ENCODE measurements at regions not wholly inside any gene's neighbourhood (a gene's known extent, or its start where the extent isn't known, plus 50 kb on each side); places are given as distances from the start of the nearest gene placed in this dataset.

DNA sequence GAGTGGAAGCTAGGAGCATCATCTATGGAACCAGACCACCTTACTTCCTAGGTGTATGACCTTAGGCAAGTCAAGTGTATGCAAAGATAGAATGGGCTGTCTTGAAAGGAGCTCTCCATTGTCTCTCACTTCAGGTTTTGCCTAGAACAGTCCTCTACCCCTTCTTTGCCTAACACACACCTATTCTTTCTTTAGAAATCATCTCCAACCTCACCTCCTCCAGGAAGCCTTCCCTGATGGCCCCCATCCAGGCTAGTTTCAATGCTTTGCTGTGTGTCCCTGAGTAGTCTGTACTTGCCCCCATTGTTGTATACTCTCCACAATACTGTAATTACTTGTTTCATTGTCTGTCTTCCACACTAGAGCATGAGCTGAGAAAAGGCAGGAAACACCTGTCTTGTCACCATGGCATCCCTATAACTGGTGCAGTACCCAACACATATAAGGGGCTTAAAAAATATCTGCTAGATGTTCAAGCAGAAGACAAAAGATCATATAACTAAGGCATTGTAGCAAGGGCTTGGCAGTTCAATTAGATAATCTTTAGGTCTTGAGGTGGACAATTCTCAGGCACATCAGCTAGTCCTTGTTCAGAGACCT is 83.0 kb downstream of the RRAGC start:
- no TSS peak for BruUV-seq (replicated peaks)
- no peak overlapping the region for H3K9ac ChIP-seq (ENCODE audit: low read length)
- no peak overlapping the region for H3K27ac ChIP-seq (ENCODE audit: low read depth, low read length)
- H3K36me3 ChIP-seq (ENCODE audit: control insufficient read depth in 1 of 2, insufficient read depth in 2 of 2, low read length in 2 of 2), result no peaks in the 10 kb centered on the region
- no peak overlapping the region for H3K4me3 ChIP-seq (replicated peaks in 1 of 2; ENCODE audit: low read depth in 1 of 2, low read length in 2 of 2)
- no peak overlapping the region for H3K4me2 ChIP-seq (ENCODE audit: low read length)
- H3K9me3 ChIP-seq (ENCODE audit: control insufficient read depth in 1 of 2, insufficient read depth in 1 of 2, low read depth in 1 of 2, low read length in 2 of 2), result no peaks in the 10 kb centered on the region
- no peak overlapping the region for H2AFZ ChIP-seq (ENCODE audit: low read depth, low read length, poor library complexity, severe bottlenecking)
- ChIA-PET POLR2A (no interaction called here), RAD21 (ENCODE audit: low non-redundant PET in 1 of 2, low total read pairs in 2 of 2, uncharacterized antibody in 2 of 2, unreplicated experiment in 2 of 2) (no interaction called here), CTCF (no interaction called here)
- no peaks in the 10 kb centered on the region for H3K4me1 ChIP-seq (ENCODE audit: control insufficient read depth in 1 of 2, insufficient read depth in 2 of 2, low read length in 2 of 2)
- H4K20me1 ChIP-seq (ENCODE audit: insufficient read depth), result no peaks in the 10 kb centered on the region
- no peak for DNase-seq (ENCODE audit: low read depth, low spot score)
- H3K79me2 ChIP-seq (ENCODE audit: insufficient read depth, low read length), result no peaks in the 10 kb centered on the region
- TF ChIP-seq CEBPB (IDR thresholded peaks at IDR 0.05; ENCODE audit: low read depth), result no peak
- TF ChIP-seq EGR1 (IDR thresholded peaks at IDR 0.05; ENCODE audit: low read depth), result no peak
- no peak for TF ChIP-seq POLR2A (IDR thresholded peaks at IDR 0.05; ENCODE audit: borderline replicate concordance, extremely low read depth, insufficient read depth, insufficient read length)
- TF ChIP-seq SP1 (IDR thresholded peaks at IDR 0.05; ENCODE audit: low read depth), result no peak
- TF ChIP-seq ELF1 (IDR thresholded peaks at IDR 0.05; ENCODE audit: borderline replicate concordance, low read depth), result no peak
- TF ChIP-seq SIN3A (IDR thresholded peaks at IDR 0.05; ENCODE audit: low read depth), result no peak
- TF ChIP-seq FOSL1 (IDR thresholded peaks at IDR 0.05; ENCODE audit: low read depth), result no peak
- TF ChIP-seq, protein P1, sequence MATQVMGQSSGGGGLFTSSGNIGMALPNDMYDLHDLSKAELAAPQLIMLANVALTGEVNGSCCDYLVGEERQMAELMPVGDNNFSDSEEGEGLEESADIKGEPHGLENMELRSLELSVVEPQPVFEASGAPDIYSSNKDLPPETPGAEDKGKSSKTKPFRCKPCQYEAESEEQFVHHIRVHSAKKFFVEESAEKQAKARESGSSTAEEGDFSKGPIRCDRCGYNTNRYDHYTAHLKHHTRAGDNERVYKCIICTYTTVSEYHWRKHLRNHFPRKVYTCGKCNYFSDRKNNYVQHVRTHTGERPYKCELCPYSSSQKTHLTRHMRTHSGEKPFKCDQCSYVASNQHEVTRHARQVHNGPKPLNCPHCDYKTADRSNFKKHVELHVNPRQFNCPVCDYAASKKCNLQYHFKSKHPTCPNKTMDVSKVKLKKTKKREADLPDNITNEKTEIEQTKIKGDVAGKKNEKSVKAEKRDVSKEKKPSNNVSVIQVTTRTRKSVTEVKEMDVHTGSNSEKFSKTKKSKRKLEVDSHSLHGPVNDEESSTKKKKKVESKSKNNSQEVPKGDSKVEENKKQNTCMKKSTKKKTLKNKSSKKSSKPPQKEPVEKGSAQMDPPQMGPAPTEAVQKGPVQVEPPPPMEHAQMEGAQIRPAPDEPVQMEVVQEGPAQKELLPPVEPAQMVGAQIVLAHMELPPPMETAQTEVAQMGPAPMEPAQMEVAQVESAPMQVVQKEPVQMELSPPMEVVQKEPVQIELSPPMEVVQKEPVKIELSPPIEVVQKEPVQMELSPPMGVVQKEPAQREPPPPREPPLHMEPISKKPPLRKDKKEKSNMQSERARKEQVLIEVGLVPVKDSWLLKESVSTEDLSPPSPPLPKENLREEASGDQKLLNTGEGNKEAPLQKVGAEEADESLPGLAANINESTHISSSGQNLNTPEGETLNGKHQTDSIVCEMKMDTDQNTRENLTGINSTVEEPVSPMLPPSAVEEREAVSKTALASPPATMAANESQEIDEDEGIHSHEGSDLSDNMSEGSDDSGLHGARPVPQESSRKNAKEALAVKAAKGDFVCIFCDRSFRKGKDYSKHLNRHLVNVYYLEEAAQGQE (IDR thresholded peaks at IDR 0.05; ENCODE audit: low read depth), result no peak
- TF ChIP-seq, protein P2, sequence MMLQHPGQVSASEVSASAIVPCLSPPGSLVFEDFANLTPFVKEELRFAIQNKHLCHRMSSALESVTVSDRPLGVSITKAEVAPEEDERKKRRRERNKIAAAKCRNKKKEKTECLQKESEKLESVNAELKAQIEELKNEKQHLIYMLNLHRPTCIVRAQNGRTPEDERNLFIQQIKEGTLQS (IDR thresholded peaks at IDR 0.05), result no peak
- TF ChIP-seq SRF (IDR thresholded peaks at IDR 0.05; ENCODE audit: low read depth), result no peak
- no peak for TF ChIP-seq CBX3 (IDR thresholded peaks at IDR 0.05; ENCODE audit: low read depth)
- no peak for ATAC-seq
- H3K27me3 ChIP-seq (ENCODE audit: insufficient read depth, low read length), result peaks cover 23% of the 10 kb centered on the region
- intact Hi-C loops (cut with micrococcal nuclease), result no loop called here
- H3K9me2 ChIP-seq (ENCODE audit: insufficient read depth), result no peaks in the 10 kb centered on the region
